Duodenal mucosa (tissue), 2 donors: ENCODE measurements at regions not wholly inside any gene's neighbourhood (a gene's known extent, or its start where the extent isn't known, plus 50 kb on each side); places are given as distances from the start of the nearest gene placed in this dataset.

ENCODE experiments used
- H3K27ac ChIP-seq: one replicate; pipeline ENCODE4 v1.7.0; 2013; ENCODE audit warnings: low read depth, low read length
- H3K27me3 ChIP-seq, 2 donors: one replicate each; pipeline ENCODE4 v1.7.0; 2013; ENCODE audit warnings: low read length in 2 of 2, control low read depth in 1 of 2; ENCODE audit not compliant: insufficient read depth in 2 of 2, control insufficient read depth in 1 of 2
- H3K36me3 ChIP-seq, 2 donors: one replicate each; pipeline ENCODE4 v1.7.0; 2013; ENCODE audit warnings: low read length in 2 of 2, control low read depth in 1 of 2; ENCODE audit not compliant: insufficient read depth in 2 of 2, control insufficient read depth in 1 of 2
- H3K4me1 ChIP-seq, 2 donors: one replicate each; pipeline ENCODE4 v1.7.0; 2013; ENCODE audit warnings: low read length in 2 of 2, control low read depth in 1 of 2; ENCODE audit not compliant: insufficient read depth in 2 of 2, control insufficient read depth in 1 of 2
- H3K4me3 ChIP-seq, 2 donors: one replicate each; pipeline ENCODE4 v1.7.0; 2013; ENCODE audit warnings: low read length in 2 of 2, low read depth in 1 of 2
- H3K9ac ChIP-seq, 2 donors: one replicate each; pipeline ENCODE4 v1.7.0; 2013; ENCODE audit warnings: low read length in 2 of 2, low read depth in 1 of 2
- H3K9me3 ChIP-seq, 2 donors: one replicate each; pipeline ENCODE4 v1.7.0; 2013; ENCODE audit warnings: low read length in 2 of 2, control low read depth in 1 of 2; ENCODE audit not compliant: control insufficient read depth in 1 of 2

GRCh38 chr16:79480929-79481328 lies 119.6 kb downstream of the MAF start:
- Histone ChIP-seq H3K4me3 (no peak overlapping the region), H3K9me3 (no peaks in the 10 kb centered on the region), H3K9ac (no peak overlapping the region), H3K27me3 (peaks cover 0 to 2% of the 10 kb centered on the region in 2 donors), H3K36me3 (no peaks in the 10 kb centered on the region), H3K4me1 (no peaks in the 10 kb centered on the region), H3K27ac (no peak overlapping the region)

- Histone ChIP-seq H3K4me1 (no peaks in the 10 kb centered on the region), H3K36me3 (no peaks in the 10 kb centered on the region), H3K27ac (no peak overlapping the region), H3K27me3 (peaks cover 0 to 2% of the 10 kb centered on the region in 2 donors), H3K4me3 (no peak overlapping the region), H3K9me3 (no peaks in the 10 kb centered on the region), H3K9ac (no peak overlapping the region)
Measured at GRCh38 chr16:79480056-79480455, 120.5 kb downstream of the MAF start.

GRCh38 chr16:79476580-79476979 lies 124.0 kb downstream of the MAF start:
- Histone ChIP-seq H3K9me3 (no peaks in the 10 kb centered on the region), H3K4me3 (no peak overlapping the region), H3K27ac (no peak overlapping the region), H3K4me1 (peaks cover 0 to 4% of the 10 kb centered on the region in 2 donors), H3K9ac (no peak overlapping the region), H3K36me3 (no peaks in the 10 kb centered on the region), H3K27me3 (peaks cover 0 to 2% of the 10 kb centered on the region in 2 donors)

GRCh38 chr16:79475841-79476240 lies 124.7 kb downstream of the MAF start:
- Histone ChIP-seq H3K9ac (no peak overlapping the region), H3K4me1 (peaks cover 0 to 4% of the 10 kb centered on the region in 2 donors), H3K27me3 (peaks cover 0 to 2% of the 10 kb centered on the region in 2 donors), H3K9me3 (no peaks in the 10 kb centered on the region), H3K4me3 (no peak overlapping the region), H3K36me3 (no peaks in the 10 kb centered on the region), H3K27ac (no peak overlapping the region)

- Histone ChIP-seq H3K4me1 (peaks cover 0 to 4% of the 10 kb centered on the region in 2 donors), H3K36me3 (no peaks in the 10 kb centered on the region), H3K4me3 (no peak overlapping the region), H3K27ac (no peak overlapping the region), H3K27me3 (no peaks in the 10 kb centered on the region), H3K9me3 (no peaks in the 10 kb centered on the region), H3K9ac (no peak overlapping the region)
Measured at GRCh38 chr16:79473456-79473855, 127.1 kb downstream of the MAF start.

- H3K36me3 ChIP-seq = no peaks in the 10 kb centered on the region
- H3K9me3 ChIP-seq = no peaks in the 10 kb centered on the region
- no peak overlapping the region for H3K9ac ChIP-seq
- no peaks in the 10 kb centered on the region for H3K27me3 ChIP-seq
- H3K27ac ChIP-seq = no peak overlapping the region
- H3K4me1 ChIP-seq = peaks cover 0 to 4% of the 10 kb centered on the region in 2 donors
- H3K4me3 ChIP-seq = no peak overlapping the region
Measured at GRCh38 chr16:79472426-79472825, 128.1 kb downstream of the MAF start.

- H3K27ac ChIP-seq = no peak overlapping the region
- no peaks in the 10 kb centered on the region for H3K36me3 ChIP-seq
- H3K27me3 ChIP-seq = no peaks in the 10 kb centered on the region
- no peak overlapping the region for H3K4me3 ChIP-seq
- no peak overlapping the region for H3K9ac ChIP-seq
- H3K4me1 ChIP-seq = peaks cover 0 to 4% of the 10 kb centered on the region in 2 donors
- H3K9me3 ChIP-seq = no peaks in the 10 kb centered on the region
Measured at GRCh38 chr16:79469999-79470398, 130.5 kb downstream of the MAF start.

GRCh38 chr16:79468631-79469030 lies 131.9 kb downstream of the MAF start:
- Histone ChIP-seq H3K4me3 (no peak overlapping the region), H3K27me3 (no peaks in the 10 kb centered on the region), H3K36me3 (no peaks in the 10 kb centered on the region), H3K9ac (no peak overlapping the region), H3K4me1 (no peaks in the 10 kb centered on the region), H3K9me3 (no peaks in the 10 kb centered on the region), H3K27ac (no peak overlapping the region)

GRCh38 chr16:79468121-79468552 lies 132.4 kb downstream of the MAF start:
- Histone ChIP-seq H3K9me3 (no peaks in the 10 kb centered on the region), H3K4me3 (no peak overlapping the region), H3K27ac (no peak overlapping the region), H3K9ac (no peak overlapping the region), H3K27me3 (no peaks in the 10 kb centered on the region), H3K4me1 (no peaks in the 10 kb centered on the region), H3K36me3 (no peaks in the 10 kb centered on the region)

GRCh38 chr16:79466111-79466510 lies 134.4 kb downstream of the MAF start:
- H3K4me3 ChIP-seq = no peak overlapping the region
- H3K36me3 ChIP-seq = no peaks in the 10 kb centered on the region
- H3K9ac ChIP-seq = no peak overlapping the region
- no peaks in the 10 kb centered on the region for H3K9me3 ChIP-seq
- H3K27ac ChIP-seq = no peak overlapping the region
- H3K4me1 ChIP-seq = no peaks in the 10 kb centered on the region
- no peaks in the 10 kb centered on the region for H3K27me3 ChIP-seq

GRCh38 chr16:79463841-79464240 lies 136.7 kb downstream of the MAF start:
- Histone ChIP-seq H3K36me3 (no peaks in the 10 kb centered on the region), H3K27ac (no peak overlapping the region)

More at GRCh38 chr16:79463841-79464240, 136.7 kb downstream of the MAF start:
- no peaks in the 10 kb centered on the region for H3K27me3 ChIP-seq
- no peak overlapping the region for H3K4me3 ChIP-seq
- no peaks in the 10 kb centered on the region for H3K9me3 ChIP-seq
- no peak overlapping the region for H3K9ac ChIP-seq
- H3K4me1 ChIP-seq = no peaks in the 10 kb centered on the region
